IPS-18c (cell line): ENCODE measurements at regions not wholly inside any gene's neighbourhood (a gene's known extent, or its start where the extent isn't known, plus 50 kb on each side); places are given as distances from the start of the nearest gene placed in this dataset.

Experiments
- H3K4me3 ChIP-seq: 2 replicates; pipeline ENCODE4 v1.7.0; 2013; ENCODE audit warnings: low read depth, mild to moderate bottlenecking, low read length, moderate library complexity; ENCODE audit not compliant: insufficient read depth
- H3K9me3 ChIP-seq: one replicate; pipeline ENCODE4 v1.6.1; 2013; ENCODE audit warnings: mild to moderate bottlenecking, low read length, moderate library complexity; ENCODE audit not compliant: control insufficient read depth, insufficient read depth

DNA sequence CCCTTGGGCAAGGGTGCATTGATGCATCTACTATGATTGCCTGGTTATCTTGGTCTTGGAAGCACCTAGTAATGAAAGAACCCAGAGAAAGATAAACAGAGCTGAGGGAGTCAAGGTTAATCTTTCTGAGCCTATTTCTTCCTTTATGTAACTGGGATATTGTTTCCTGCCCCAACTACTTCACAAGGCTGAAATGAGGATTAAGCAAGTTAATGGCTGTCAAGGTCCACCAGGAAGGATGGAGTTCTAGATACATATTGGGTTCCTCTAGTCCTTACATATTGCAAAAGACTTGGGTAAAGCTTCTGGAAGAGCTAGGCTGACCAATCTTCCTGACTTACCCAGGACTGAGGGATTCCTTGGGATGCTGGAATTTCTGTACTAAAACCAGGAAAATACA, 589.8 kb downstream of the INSC start:
- H3K9me3 ChIP-seq: no peaks in the 10 kb centered on the region
- no peak overlapping the region for H3K4me3 ChIP-seq

- H3K9me3 ChIP-seq: no peaks in the 10 kb centered on the region
Measured at GRCh38 chr11:15705891-15706290, 591.2 kb downstream of the INSC start.

GRCh38 chr11:15707194-15707593, 592.5 kb downstream of the INSC start:
- no peaks in the 10 kb centered on the region for H3K9me3 ChIP-seq
- no peak overlapping the region for H3K4me3 ChIP-seq

More at GRCh38 chr11:15705891-15706290, 591.2 kb downstream of the INSC start:
- H3K4me3 ChIP-seq: no peak overlapping the region

DNA sequence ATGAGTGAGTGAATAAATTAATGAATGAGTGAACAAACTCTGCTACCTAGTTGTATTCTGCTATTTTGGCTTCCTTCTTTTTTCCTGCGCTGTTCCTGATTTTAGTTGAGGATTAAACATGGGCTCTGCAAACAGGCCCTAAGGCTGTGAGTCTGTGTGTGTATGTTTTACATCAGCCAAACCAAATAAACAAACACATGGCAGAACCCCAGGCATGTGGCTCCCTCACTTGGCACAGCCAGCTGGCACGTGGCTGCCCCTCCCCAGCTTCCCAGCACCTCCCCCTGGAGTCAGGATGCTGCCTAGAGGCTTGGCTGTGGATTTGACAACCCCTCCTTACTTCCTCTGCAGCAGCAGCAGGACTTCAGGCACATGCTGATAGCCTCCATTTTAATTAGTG, 593.2 kb downstream of the INSC start:
- no peaks in the 10 kb centered on the region for H3K9me3 ChIP-seq

DNA sequence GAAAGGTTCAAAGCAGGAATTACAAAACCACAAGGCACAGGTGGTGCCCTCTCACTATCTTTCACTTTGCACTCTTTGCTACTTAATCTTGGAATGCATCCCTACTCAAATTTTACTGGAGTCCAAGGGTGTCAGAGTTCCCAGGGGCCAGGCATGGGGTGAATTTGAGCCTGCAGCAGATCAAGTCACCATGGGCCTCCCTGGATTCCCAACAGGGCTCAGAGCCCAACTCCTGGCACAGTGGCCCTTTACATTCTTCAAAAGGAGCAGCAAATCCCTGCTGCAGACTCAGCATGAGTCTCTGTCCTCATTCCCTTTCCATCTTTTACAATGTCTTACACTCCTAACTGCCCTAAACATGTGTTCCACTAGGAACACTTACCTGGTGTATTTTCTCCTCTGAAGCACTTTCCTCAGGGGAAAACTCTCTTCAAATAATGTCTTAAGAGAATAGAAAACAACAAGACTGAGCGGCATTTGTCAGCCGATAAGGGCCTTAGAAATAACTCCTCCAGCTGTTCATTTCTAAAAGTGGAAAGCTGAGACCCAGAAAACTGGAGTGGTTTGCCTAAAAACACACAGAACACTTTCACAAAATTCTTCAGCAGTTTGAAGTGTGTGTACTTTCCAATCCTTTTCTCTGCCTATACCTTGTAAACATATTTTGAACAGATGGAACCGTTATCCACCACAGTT, 596.0 kb downstream of the INSC start:
- H3K4me3 ChIP-seq: no peak overlapping the region
- H3K9me3 ChIP-seq: no peaks in the 10 kb centered on the region

More for the DNA sequence above, 593.2 kb downstream of the INSC start:
- no peak overlapping the region for H3K4me3 ChIP-seq

- Histone ChIP-seq H3K9me3 (no peaks in the 10 kb centered on the region), H3K4me3 (no peak overlapping the region)
Measured at GRCh38 chr11:15711311-15711710, 596.6 kb downstream of the INSC start.

DNA sequence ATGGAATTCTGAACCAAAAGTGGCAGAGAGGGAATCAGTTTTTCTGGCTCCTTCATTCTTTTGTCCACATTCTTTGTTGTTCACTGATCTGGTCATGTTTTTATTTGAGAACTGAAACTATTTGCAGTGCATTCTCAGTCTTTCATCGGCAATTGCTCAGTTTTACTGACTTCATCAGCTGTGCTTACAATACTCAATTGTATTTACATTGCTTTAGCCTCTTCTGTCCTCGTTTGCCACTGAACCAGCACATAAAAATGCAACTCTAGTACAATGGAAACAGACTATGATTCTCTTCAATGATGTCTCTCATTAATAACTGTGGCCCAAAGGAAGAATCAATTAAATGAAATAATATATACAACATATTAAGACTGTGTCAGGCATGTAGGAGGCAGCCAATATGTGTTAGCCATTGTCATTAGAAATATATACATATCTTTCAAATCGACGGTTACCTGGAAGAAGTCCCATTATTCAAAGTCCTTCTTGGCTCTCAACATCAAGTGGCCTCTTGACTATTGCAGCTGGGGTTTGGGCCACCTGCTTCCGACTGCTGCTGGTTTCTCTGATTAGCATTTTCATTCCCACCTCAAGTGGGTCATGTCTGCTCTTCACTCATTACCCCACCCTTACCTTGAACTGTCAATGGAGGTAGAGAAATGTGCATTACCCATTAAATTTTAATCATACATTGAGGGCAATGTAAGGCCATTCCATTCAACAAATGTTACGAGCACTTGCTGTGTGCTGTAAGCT, 600.1 kb downstream of the INSC start:
- no peaks in the 10 kb centered on the region for H3K9me3 ChIP-seq
- no peak overlapping the region for H3K4me3 ChIP-seq

DNA sequence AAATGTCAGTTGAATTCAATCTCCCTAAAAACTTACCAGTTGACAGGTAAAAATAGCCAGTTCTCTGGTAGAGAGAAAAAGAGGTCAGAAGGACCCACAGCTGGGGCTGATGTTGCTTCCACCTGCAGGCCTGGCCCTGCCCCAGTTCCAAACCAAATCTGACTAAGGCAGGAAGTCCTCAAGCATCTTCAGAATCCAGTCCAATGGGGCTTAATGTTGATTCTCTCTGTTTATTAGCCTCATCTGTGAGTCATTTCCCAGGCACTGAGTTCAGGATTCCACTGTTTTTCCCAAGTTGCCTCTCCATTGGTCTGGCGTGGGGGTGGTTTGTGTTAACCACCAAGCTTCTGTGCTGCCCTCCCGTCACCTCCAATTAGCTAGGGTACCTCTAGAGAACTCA, 601.8 kb downstream of the INSC start:
- H3K4me3 ChIP-seq: no peak overlapping the region
- no peaks in the 10 kb centered on the region for H3K9me3 ChIP-seq

DNA sequence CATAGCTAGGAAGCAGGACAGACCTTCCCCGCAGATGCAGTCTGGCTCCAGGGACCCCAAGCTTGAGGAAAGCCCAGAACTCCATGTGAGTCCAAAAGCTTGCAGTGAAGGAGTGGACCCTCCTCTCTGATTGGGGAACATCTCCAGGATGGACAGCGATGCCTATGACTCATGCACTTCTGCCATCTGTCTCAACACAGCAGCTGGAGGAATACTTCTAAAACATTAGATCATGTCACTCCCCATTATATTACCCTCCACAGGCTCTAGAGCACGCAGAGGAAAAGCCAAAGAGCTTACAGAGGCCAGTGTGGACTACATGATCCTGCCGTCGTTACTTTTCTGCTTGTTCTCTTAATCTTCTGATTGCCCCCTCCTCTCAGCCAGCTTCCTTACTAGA, 605.7 kb downstream of the INSC start:
- no peak overlapping the region for H3K4me3 ChIP-seq
- peaks cover 2% of the 10 kb centered on the region for H3K9me3 ChIP-seq

- Histone ChIP-seq H3K4me3 (no peak overlapping the region), H3K9me3 (peaks cover 2% of the 10 kb centered on the region)
Measured at GRCh38 chr11:15723966-15724365, 609.2 kb downstream of the INSC start.

DNA sequence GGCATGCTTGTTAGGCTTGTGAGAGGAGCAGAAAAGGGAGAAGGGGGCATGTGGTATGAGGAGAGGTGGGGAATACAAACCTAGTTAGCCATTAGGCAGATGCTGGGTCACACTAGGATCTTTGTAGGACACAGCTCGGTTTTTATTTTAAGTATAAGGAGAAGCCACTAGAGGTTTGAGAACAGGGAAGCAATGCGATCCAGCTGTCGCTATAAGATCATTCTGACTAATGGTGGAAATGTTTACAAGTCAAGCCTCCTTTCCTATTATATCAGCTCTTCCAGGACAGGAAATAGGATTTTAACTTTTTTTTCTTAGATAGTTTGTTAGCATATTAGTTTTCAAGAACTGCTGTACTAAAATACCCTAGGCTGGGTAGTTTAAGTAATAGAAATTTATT, 609.9 kb downstream of the INSC start:
- Histone ChIP-seq H3K4me3 (no peak overlapping the region), H3K9me3 (peaks cover 2% of the 10 kb centered on the region)

DNA sequence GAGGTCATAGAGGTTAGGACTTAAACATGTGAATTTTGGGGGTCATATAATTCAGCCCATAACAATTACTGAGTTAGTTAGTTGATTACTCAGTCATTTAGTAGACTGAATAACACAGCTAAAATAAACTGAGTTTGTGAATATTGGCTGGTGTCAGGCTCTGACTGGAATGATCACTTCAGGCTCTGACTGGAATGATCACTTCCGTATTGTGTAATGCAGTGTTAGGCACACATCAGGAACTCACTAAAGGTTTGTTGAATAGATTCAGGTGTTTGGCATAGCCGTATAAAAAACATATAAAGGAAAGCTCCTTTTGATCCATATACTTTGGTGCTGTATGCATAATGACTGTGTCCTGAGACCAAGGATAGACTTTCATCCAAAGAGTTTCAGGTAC, 610.5 kb downstream of the INSC start:
- Histone ChIP-seq H3K9me3 (peaks cover 2% of the 10 kb centered on the region), H3K4me3 (no peak overlapping the region)

DNA sequence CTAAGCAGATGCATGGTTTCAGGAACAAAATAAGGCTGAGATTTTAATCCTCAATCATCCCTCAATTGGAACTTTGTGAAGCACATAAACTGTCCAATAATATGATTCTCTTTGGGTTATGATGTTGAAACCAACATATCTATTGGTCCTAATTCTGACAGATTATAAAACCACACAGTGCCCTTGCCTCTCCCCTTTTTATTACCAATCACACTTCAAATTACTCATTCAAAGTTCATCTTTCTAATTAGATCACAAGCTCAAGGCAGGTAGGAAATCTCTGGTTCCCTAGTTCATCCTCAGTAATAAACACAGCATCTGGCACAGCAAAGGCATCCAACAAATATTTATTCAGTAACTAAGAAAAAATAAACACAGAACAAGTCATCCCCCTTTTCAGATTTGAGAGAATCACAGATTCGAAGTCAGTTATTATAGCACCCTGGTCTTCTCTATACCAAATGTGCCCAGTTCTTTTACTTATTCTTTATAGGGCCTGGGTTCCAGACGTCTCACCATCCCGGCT, 611.6 kb downstream of the INSC start:
- H3K4me3 ChIP-seq: no peak overlapping the region
- peaks cover 2% of the 10 kb centered on the region for H3K9me3 ChIP-seq

DNA sequence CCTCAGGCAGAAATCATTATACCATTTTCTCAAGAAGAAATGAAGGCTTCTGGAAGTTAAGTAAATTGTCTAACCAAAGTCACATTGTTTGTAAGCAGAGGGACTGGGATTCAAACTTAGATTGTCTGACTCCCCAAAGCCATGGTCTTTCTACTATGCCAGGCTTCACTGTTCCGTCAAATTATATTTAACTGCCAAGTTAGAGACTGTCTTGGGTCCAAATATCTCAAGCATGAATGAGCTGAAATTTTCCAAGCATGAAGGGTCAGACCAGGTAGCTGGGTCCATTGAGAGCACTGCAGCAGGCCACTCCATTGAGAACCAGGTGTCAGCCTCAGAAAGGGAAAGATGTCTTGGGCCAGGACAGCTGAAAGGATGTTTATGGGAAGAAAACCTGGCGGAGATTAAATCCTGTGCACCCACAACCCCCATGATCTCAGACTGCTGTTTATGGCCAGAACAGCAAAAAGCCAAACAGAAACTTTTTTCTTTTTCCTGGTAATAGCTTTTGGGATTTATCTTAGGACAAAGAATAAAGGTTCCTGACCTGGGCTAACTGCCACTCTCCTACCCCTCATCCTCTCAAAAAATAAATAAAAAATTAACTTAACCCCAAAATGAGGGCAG, 612.3 kb downstream of the INSC start:
- Histone ChIP-seq H3K9me3 (peaks cover 2% of the 10 kb centered on the region), H3K4me3 (no peak overlapping the region)

DNA sequence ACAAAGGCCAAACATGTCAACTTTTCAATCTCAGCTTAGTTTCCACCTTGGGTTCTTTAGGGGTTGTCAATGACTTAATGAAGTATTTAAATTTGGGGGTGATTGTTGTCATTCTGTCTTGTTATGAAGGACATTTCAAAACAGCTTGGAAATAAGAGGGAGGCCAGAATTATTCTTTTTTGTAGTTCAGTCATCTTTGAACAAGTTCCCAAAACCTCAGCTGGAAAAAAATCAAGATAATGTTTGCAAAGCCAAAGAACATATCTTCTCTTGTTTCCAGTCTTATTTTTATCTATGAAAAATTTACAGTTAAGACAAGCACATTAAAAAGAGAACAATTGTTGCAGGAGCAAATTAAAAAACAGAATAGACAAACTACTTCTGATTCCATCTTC, 612.8 kb downstream of the INSC start:
- peaks cover 2% of the 10 kb centered on the region for H3K9me3 ChIP-seq
- H3K4me3 ChIP-seq: no peak overlapping the region

GRCh38 chr11:15728207-15728606, 613.5 kb downstream of the INSC start:
- H3K9me3 ChIP-seq: peaks cover 2% of the 10 kb centered on the region
- no peak overlapping the region for H3K4me3 ChIP-seq

- Histone ChIP-seq H3K4me3 (no peak overlapping the region), H3K9me3 (no peaks in the 10 kb centered on the region)
Measured at GRCh38 chr11:15730263-15730994, 615.7 kb downstream of the INSC start.
